NCI-H146 treated with DMSO at 0.1 percent for 48 hours (cell line): ENCODE measurements at regions not wholly inside any gene's neighbourhood (a gene's known extent, or its start where the extent isn't known, plus 50 kb on each side); places are given as distances from the start of the nearest gene placed in this dataset.
"Not testable (repeated sequence)": the region's sequence is repeated elsewhere in the genome, so short reads cannot be mapped to it uniquely, and the experiment has no call there.

Experiments used
- DNase-seq: peaks from one replicate; lab custom pipeline; 2025; ENCODE audit not compliant: unreplicated experiment; lab: John Stamatoyannopoulos, UW

DNA sequence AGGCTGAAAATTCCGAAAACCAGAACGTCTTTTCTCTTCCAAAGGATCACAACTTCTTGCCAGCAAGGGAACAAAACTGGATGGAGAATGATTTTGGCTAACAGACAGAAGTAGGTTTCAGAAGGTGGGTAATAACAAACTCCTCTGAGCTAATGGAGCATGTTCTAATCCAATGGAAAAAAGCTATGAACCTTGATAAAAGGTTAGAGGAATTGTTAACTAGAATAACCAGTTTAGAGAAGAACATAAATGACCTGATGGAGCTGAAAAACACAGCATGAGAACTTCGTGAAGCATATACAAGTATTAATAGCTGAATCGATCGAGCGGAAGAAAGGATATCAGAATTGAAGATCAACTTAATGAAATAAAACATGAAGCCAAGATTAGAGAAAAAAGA, 626.7 kb upstream of the KCNMB2 start:
- DNase-seq, result not testable (repeated sequence)

DNA sequence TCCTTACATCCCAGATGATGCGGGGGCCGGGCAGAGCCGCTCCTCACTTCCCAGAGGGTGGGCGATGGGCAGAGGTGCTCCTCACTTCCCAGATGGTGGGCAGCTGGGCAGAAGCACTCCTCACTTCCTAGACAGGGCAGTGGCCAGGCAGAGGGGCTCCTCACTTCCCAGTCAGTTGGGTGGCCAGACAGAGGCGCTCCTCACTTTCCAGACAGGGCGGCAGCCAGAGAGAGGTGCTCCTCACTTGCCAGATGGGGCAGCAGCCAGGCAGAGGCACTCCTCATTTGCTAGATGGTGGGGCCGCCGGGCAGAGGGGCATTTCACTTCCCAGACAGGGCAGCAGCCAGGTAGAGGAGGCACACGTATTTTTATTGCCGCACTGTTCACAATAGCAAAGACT, 622.0 kb upstream of the KCNMB2 start:
- DNase-seq, result no peak

DNA sequence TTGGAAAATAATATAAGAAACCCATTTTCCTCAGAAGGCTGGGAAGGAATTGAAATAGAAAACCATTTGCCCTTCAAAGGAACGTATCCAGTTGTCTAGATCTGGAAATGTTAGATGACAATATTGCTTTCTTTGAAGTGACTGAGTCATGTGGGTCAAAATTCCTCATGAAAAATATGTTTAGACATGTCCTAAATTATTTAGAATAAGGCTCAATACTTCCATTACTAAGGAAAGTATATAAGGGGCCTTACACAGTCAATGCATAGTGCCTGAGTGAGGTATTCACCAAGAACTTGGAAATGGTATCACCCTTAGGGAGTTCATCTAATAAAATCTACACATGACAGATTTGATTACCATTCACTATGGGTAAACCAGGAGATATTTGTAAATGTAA, 619.8 kb upstream of the KCNMB2 start:
- DNase-seq, result no peak

DNA sequence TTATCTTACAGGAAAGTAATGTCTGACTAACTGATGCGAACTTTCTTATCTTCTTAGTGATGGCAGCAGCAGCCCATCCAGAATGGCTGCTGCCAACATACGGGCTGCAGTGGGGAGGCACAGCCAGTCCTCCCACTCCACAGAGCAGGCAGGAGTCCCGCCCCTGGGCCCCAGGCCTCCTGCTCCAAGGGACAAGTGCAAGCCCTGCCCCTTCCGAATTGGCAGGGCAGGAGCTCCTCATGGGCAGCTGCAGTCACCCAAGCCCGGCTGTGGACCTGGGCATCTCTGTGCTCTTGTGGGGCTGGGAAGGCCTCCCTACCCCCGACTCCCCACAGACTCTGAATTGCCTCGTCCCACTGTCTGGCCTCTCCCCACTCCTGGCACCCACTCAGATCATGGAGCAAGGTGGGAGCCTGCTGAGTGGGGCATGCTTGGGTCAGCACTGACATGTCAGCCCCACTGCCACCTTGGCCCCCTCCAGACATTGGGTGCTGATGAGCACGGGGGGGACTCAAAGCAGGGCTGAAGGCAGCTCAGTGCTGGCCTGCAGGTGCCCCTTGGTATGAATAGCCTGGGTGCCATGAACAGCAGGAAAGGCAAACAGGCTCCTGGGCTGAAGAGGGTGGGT, 618.9 kb upstream of the KCNMB2 start:
- DNase-seq, result no peak

DNA sequence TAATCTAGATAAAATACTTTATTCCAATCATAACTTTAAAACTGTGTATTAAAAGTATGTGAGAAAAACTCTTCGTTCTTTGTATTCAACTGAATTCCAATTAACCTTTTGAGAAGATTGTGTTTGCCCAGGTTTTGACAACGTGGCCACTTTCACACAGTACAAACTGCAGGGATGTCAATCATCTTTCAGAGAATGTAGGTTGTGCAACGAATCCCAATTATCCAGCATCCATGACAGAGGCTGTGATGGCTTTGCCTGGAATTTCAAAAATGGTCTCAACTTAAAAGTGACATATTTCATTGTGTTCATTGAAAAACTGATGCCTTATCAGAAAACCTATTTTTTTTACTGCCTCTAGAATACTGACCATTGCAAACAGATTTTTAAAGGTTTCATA, 615.1 kb upstream of the KCNMB2 start:
- no peak for DNase-seq

DNA sequence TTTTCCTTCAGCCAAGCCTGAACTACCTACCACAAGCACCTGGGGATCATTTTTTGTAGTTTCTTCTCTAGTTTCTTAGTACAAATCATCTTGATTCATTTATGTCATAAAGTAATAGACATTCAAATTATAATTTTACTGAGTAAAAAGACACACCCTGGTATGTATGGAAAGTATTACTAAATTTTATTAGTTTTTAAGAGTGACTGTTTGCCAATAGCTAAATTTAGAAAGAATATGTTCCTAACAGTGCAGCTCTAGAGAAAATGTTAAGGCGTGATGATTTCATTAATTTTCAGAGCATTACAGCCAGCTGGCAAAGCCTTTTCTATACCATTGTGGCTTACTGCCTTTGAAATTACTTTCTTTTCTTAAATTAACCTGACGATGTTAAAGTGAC, 612.0 kb upstream of the KCNMB2 start:
- no peak for DNase-seq

DNA sequence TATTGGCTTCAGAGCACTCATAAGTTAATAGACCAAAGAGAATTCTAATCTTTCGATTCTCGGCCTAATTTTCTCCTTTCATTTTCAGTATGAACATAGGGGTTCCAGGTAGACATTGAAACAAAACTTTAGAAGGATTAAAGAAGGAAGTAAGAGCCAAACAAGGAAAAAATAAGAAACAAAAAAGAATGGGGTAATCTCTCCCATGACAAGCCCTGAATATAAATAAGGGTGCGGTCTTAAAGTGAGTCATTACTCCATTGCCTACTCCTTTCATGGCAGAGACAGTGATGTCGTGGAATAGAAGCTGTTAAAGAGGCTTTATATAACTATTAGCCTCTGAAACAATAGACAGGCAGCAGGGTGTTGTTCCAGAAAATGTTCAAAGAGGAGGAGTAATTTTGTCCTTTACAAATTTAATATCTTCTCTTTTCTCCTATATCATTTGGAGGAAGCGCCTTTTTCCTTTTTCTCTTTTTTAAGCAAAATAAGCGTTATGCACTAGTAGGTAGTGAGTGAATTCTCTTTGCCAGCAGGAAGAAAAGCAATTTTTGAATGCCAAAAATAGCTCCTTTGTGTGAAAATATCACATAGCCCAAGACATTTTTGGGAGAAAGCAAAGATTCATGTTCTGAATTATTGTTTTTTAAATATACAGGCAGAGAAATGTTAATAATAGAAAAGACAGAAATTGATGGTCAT, 607.9 kb upstream of the KCNMB2 start:
- no peak for DNase-seq

DNA sequence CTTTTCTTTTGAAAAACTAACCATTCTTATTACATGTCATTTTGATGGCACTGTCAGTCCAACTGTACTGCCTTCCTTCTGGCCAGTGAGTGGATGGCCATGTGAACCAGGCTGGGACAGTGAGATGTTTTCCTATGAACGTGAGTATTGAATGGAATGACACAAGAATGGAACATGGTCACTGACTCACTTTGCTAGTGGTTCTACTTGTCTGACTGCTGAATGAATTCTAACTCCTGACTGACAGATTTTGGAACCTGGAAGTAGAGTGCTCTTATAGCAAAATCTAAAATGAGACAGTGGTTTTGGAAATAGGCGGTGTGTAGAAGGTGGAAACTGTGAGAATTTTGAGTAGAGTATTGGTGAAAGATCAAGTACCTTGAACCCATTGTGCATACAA, 606.9 kb upstream of the KCNMB2 start:
- no peak for DNase-seq

DNA sequence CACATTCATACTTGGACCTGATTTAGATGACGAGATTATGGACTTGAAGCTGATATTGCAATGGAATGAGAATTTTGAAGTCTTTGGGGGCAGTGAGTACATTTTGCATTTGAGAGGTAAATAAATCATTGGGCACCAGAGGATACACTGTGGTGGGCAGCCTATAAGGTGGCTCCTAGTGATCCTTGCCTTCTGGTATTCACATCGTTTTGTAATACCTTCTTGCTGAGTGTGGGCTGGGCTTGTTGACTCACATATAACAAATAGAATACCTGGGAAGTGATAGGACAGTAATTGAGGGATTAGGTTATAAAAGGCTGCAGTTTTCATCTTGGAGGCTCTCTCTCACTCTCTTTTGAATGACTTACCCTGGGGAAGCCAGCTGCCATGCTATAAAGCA, 605.5 kb upstream of the KCNMB2 start:
- no peak for DNase-seq

DNA sequence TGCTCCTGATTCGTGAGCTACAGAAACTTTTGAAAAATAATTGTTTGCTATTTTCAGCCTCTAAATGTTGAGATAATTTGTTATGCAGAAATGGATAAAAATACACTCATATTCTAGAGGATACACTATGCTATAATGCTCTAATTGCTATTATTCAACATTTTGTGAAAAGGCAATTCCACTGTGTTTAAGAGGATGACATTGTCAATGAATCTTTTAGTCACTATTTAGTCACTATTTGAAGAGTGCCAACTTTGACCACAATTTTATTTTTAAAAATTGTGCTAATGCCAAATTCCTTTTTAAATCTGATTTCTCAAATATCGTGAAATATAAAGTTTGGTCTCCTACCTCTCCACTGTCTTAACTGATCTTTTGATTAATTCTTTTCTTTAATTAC, 604.9 kb upstream of the KCNMB2 start:
- no peak for DNase-seq

DNA sequence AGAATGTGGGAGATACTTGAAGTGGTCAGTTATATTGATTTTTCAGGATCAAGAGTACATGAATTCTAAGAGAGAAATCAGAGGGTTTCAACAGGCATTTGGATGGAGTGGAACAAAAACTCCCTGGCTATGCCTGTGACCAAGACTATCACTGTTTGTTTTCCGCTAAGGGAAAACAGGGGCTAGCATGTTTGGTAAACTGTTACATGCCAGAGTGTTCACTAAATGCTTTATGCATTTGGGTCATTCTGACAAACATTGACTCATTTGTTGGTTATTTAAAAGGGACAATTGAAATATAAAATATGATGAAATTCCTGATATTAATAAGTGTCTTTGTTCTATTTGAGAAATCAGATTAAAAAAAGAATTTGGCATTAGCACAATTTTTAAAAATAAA, 603.9 kb upstream of the KCNMB2 start:
- DNase-seq, result no peak

DNA sequence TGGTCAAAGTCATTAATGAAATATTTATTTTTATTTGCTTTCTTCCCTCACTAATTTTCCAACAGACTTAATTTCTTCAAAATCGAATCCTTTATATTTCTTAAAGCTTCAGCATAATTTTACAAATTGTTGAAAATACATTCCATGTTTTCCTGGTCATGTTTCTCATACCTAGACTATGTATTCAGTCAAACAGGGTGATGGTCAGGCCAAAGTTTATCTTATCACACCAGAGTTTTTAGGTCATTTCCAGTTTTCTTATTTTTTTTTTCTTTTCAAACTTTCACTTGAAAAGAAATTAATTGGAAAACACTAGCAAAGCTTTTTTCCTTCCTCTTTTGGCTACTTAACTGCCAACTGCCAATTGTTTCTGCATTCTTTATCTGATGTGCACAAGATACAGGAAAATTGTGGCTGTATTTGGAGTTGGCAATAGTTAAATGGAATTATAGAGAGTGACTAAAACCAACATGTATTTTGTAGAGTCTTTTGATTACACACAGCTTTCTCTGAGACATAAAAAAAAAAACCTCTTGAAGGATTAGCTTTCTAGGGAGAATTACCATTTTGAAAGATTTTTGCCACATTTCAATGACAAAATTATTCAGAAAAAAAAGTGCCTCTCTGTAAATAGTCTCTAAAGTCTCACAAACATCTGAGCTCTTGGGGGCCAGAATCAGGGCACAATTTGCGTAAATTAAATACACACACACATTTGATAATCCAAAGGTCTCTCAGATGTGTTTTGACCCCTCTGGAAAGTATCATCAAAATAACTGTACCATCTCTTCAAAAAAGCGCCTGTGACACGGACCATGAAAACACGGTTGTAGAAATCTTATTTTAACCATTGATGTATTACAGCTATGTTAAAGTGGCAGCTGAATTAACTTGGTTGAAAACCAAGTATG, 603.2 kb upstream of the KCNMB2 start:
- no peak for DNase-seq

DNA sequence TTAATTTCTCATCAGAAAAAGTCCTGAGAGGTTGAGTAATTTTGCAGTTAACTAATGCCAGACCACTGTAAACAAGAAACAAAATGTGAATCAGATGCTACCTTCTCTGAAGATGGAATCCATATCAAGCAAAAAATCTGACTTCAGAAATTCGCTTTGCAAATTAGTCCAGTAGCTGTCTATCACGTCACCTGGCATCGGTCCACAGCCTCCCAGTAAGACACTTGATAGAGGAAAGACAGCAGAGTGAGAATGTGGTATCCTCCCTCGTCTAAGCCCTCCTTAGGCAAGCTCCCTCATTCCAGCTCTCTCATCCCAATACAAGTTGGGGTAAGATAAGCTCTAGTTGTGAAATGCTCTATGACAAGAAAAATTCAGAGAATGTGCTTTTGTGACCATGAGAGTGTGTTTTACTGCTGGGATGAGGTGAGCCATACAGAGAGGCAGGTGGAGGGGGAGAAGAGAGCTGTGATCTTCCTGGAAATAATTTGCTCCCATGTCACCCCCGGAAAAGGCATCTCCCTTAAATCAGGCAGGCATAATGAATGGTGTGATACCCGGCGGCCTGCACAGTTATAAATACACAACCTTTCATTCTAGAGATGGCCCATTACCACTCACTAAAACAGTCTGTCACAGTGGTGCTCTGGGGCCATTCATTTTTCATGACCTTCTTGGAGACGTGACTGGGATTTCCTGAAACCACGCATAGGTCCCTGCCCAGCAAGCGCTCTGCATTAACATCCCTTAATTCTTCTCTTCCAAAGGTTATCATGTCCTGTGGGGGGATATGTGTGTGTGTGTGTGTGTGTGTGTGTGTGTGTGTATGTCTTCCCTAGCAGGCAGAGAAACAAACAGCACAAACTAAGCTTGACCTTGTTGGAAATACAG, 602.0 kb upstream of the KCNMB2 start:
- DNase-seq, result no peak

DNA sequence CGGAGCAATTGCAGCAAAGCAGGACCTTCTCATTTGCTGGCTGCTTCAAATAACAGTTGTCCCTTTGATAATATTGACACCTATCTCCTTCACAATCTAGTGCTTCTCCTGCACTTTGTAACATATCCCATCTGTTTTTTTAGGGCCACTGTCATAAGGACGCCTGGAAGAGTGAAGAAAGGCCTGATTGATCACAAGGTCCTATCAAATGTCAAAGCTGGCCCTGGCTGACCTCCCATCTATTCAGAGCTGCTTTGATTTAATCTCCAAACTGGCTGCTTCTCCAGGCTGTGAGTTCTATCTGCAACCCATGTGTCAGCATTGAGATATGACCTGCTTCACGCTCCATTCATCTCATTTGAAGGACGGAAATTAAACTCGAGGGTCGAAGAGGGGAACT, 601.2 kb upstream of the KCNMB2 start:
- peak; percentile 34 for DNase-seq

DNA sequence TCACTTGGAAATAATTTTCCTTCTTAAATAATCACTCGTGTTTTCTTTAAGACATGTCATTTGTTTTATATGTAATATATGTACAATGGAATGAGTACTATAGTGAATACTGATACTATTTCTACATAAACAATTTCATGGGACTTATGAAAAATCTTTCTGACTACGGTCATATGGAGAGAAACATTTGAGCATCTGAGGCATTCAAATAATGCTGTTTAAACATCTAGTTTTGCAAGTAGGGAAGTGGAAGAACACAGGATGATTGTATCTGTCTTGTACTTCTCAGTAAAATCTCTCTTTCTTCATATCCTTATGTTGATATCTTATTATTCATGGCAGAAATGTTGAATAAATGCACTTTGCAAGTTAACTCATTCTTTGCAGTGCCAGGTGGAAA, 599.5 kb upstream of the KCNMB2 start:
- no peak for DNase-seq

DNA sequence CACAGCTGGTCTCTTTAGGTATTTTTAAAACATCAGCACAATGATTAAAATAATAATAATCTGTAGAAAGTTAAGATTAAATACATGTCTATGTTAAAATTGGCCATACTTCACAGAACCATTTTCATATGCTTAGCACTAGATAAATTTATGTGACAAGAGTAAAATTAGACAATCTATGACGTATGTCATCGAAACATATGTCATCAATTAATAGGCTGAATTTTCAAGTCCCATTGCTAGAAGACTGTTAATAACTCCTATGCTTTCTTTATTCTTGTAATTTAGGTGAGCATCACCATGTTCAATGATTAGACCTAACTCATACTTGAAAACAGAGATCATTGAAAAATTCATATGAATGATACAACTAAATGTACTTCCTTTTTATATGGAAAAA, 593.3 kb upstream of the KCNMB2 start:
- no peak for DNase-seq

DNA sequence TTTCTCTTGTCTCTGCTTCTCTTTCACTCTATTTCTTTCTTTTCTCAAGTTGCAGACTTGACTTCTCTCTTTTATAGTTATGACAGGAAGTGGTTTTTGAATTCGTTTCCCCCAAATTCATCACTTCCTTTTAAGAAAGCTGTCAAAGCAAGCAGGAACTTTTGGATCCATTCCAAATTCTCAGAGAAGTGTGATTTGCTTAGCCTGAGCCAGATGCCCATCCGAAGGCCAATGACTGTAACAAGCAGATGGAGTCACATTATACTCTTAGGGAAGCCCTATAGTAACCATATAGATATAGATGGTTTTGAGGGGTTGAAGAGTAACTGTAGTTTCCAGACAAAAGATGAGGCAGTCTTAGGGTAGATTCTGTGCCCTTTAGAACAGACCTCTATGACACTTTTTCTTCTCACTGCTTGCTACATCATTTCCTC, 592.0 kb upstream of the KCNMB2 start:
- no peak for DNase-seq

DNA sequence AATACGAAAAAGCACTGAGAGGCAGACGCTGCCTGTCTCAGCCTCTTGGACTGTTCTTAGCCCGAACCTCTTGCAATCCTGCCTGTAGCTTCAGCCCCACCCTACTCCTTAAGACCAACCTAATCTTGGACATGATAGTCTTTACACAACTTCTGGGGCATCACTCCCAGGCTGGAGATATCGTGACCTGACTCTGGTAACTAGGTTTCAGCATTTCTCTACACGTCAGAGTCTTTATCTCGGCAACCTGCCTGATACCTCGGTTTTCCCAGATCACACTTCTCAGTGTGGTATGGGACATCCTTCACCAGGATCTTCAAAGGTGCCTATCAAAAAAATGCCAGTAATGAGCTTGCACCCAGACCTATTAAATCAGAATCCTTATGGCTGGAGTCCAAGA, 590.2 kb upstream of the KCNMB2 start:
- DNase-seq, result no peak

DNA sequence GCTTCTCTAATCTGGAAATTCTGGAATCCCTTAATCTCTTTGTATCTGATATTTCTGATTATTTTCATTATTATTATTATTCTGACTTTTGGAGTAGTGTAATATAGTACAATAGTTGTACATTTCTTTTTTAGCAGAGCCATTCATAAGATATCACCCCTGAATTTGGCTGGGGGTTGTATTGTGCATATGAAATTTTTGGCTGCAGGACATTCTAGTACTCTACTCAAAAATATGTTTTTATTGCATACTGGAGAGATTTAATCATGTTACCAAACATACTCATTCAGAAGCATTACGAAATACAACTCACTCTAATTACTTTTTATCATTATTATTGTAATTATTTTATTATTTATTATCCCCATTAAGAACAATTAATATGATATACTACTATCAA, 589.7 kb upstream of the KCNMB2 start:
- DNase-seq, result no peak

DNA sequence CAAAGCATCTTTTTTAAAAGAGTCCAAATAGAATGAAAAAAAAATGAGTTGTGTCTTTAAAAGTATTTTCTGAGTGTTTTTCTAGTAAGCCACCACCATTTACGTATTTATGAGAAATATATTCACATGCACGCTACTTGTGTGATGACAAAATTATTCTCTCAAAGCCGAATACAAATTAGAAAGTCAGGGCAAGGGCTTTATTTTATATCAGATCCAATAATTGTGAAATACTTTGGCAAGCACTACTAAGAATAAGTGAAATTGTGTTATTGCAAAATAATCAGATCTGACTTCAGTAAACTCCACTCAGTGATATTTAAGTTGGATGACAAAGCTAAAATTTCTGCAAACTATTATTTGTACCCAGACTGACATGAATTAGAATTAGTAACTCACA, 589.3 kb upstream of the KCNMB2 start:
- no peak for DNase-seq

DNA sequence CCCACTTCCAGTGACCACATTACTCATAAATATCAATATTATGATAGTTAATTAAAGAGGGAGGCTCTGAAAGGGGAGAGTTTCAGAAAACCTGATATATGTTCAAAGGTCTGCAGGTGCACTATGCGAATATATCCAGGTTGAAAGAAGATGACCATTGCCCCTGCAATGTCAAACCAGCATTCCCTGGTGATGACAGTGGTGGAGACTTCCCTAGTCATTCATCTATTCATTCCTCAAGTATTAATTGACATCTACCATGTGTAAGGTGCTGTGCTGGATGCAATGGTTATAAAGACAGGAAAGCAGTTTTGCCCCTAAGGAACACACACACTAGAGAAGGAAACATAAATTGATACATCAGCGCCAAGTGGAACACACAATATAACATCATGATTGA, 588.3 kb upstream of the KCNMB2 start:
- no peak for DNase-seq
